ENCODE measurements at regions not wholly inside any gene's neighbourhood (a gene's known extent, or its start where the extent isn't known, plus 50 kb on each side); places are given as distances from the start of the nearest gene placed in this dataset.

DNA sequence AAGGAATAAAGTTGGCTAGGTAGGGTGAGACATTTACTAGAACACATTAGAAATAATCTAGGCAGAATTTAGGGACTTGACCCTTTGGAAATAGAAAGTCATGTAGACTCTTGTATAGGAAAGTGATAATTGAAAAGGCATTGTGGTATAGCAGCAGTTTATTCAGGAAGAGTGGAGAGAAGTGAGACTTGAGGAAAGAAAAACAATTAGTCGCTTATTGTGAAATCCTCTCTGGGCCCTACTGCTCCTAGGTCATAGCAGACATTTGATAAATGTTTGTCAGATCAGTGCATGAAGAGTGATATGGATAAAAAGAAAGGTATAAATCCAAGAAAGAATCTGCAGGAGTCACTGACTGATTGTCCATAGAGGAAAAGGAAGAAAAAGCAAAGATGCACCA is 337.6 kb downstream of the HNRNPD start:
- WGBS (ENCODE audit: insufficient coverage) = 0% methylated on average over 1 of the region's 1 CpG
- intact Hi-C loops (cut with micrococcal nuclease) = no loop called here
- peaks cover 0 to 6% (median 2%) of the 10 kb centered on the region in 3 donors for H3K27me3 Mint-ChIP-seq (ENCODE audit: low read depth in 3 of 3)

DNA sequence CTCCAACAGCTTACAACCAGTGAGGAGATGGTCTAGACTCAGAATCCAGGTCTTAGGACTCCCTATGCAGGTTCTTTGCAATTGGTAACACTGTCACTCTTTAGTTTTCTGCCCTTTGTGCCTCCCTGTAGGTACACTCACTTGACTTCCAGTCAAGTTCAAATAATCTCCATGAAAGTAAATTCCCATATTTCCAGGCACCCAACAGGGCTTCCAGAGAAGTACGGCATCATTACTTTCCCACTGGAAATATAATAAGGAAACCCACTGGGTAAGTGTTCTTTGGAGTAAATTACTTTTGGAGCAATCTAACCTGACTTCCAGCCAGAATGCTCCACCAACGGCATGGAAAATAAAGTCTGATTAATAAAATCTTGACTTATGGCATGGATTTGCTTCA is 338.9 kb downstream of the HNRNPD start:
- no peak overlapping the region for H3K27ac ChIP-seq (ENCODE audit: low read depth in 1 of 2, low read length in 2 of 2)
- H3K27me3 ChIP-seq (ENCODE audit: control insufficient read depth in 2 of 2, insufficient read depth in 2 of 2, low read length in 2 of 2) = no peaks in the 10 kb centered on the region
- Mint-ChIP-seq H3K27ac (no peak overlapping the region), H3K27me3 (ENCODE audit: low read depth in 3 of 3) (peaks cover 0 to 8% (median 4%) of the 10 kb centered on the region in 3 donors), H3K36me3 (no peaks in the 10 kb centered on the region), H3K9me3 (peaks cover 0 to 2% (median 0%) of the 10 kb centered on the region in 7 donors), H3K4me3 (no peak overlapping the region), H3K4me1 (peaks cover 14% of the 10 kb centered on the region)
- TF ChIP-seq CTCF (IDR thresholded peaks at IDR 0.05) = no peak
- no CpG with 5 or more reads among the region's 2 CpGs for WGBS (ENCODE audit: insufficient coverage)
- H3K36me3 ChIP-seq (replicated peaks in 1 of 2; ENCODE audit: control insufficient read depth in 1 of 2, insufficient read depth in 2 of 2, low read length in 2 of 2) = no peaks in the 10 kb centered on the region
- no peaks in the 10 kb centered on the region for H3K9me3 ChIP-seq (replicated peaks in 1 of 2; ENCODE audit: control insufficient read depth in 1 of 2, insufficient read depth in 1 of 2, low read length in 2 of 2)
- no peak overlapping the region for H3K4me2 ChIP-seq (replicated peaks; ENCODE audit: extremely low read depth, low read length, poor library complexity, severe bottlenecking)
- H3K79me2 ChIP-seq (ENCODE audit: insufficient read depth, low read length) = no peaks in the 10 kb centered on the region
- no peak overlapping the region for H3K4me3 ChIP-seq (replicated peaks in 1 of 3; ENCODE audit: low read depth in 2 of 3, low read length in 3 of 3)
- no peak overlapping the region for H2AFZ ChIP-seq (ENCODE audit: insufficient read depth, low read depth, low read length, poor library complexity, severe bottlenecking)
- H4K20me1 ChIP-seq (ENCODE audit: insufficient read depth, low read length) = no peaks in the 10 kb centered on the region
- DNase-seq = no peak
- intact Hi-C loops (cut with micrococcal nuclease) = no loop called here
- H3K9ac ChIP-seq (ENCODE audit: insufficient read depth, low read length, poor library complexity, severe bottlenecking) = no peak overlapping the region
- peaks cover 0 to 8% of the 10 kb centered on the region in 2 donors for H3K4me1 ChIP-seq (ENCODE audit: control insufficient read depth in 1 of 2, insufficient read depth in 2 of 2, low read length in 2 of 2)

More for the DNA sequence above, 337.6 kb downstream of the HNRNPD start:
- Histone ChIP-seq H2AFZ (ENCODE audit: insufficient read depth, low read depth, low read length, poor library complexity, severe bottlenecking) (no peak overlapping the region), H3K4me1 (ENCODE audit: control insufficient read depth in 1 of 2, insufficient read depth in 2 of 2, low read length in 2 of 2) (peaks cover 0 to 8% of the 10 kb centered on the region in 2 donors), H3K79me2 (ENCODE audit: insufficient read depth, low read length) (no peaks in the 10 kb centered on the region), H3K4me3 (replicated peaks in 1 of 3; ENCODE audit: low read depth in 2 of 3, low read length in 3 of 3) (no peak overlapping the region), H4K20me1 (ENCODE audit: insufficient read depth, low read length) (no peaks in the 10 kb centered on the region), H3K27ac (ENCODE audit: low read depth in 1 of 2, low read length in 2 of 2) (no peak overlapping the region), H3K36me3 (replicated peaks in 1 of 2; ENCODE audit: control insufficient read depth in 1 of 2, insufficient read depth in 2 of 2, low read length in 2 of 2) (no peaks in the 10 kb centered on the region), H3K27me3 (ENCODE audit: control insufficient read depth in 2 of 2, insufficient read depth in 2 of 2, low read length in 2 of 2) (peaks cover 0 to 1% of the 10 kb centered on the region in 2 donors), H3K4me2 (replicated peaks; ENCODE audit: extremely low read depth, low read length, poor library complexity, severe bottlenecking) (no peak overlapping the region), H3K9ac (ENCODE audit: insufficient read depth, low read length, poor library complexity, severe bottlenecking) (no peak overlapping the region), H3K9me3 (replicated peaks in 1 of 2; ENCODE audit: control insufficient read depth in 1 of 2, insufficient read depth in 1 of 2, low read length in 2 of 2) (no peaks in the 10 kb centered on the region)
- TF ChIP-seq CTCF (IDR thresholded peaks at IDR 0.05) = no peak
- Mint-ChIP-seq H3K4me3 (no peak overlapping the region), H3K4me1 (peaks cover 14% of the 10 kb centered on the region), H3K27ac (no peak overlapping the region), H3K36me3 (no peaks in the 10 kb centered on the region), H3K9me3 (peaks cover 0 to 2% (median 0%) of the 10 kb centered on the region in 7 donors)
- peak in 1 of 3 donors; percentile 35 for DNase-seq

Data from CD14-positive monocyte (primary cell).